CD4-positive, alpha-beta T cell treated with Interleukin-1 beta for 1 hour (primary cell): ENCODE measurements at regions not wholly inside any gene's neighbourhood (a gene's known extent, or its start where the extent isn't known, plus 50 kb on each side); places are given as distances from the start of the nearest gene placed in this dataset.

Experiments
- DNase-seq, 2 donors: peaks; one replicate each; pipeline ENCODE4 v3.0.0-alpha.2; 2020 to 2022

- no peak for DNase-seq
Observed at GRCh38 chr1:83670909-83671565, 327.9 kb downstream of the TTLL7 start.

GRCh38 chr1:83641796-83642443 is 357.0 kb downstream of the TTLL7 start:
- no peak for DNase-seq

- no peak for DNase-seq
Observed at GRCh38 chr1:83641206-83641658, 357.7 kb downstream of the TTLL7 start.

- no peak for DNase-seq
Observed at GRCh38 chr1:83639785-83640184, 359.1 kb downstream of the TTLL7 start.

- no peak for DNase-seq
Observed at GRCh38 chr1:83637586-83637985, 361.3 kb downstream of the TTLL7 start.

GRCh38 chr1:83637009-83637408 is 361.9 kb downstream of the TTLL7 start:
- DNase-seq = no peak

- DNase-seq = no peak
Observed at GRCh38 chr1:83632906-83633305, 366.0 kb downstream of the TTLL7 start.

GRCh38 chr1:83631851-83632250 is 367.1 kb downstream of the TTLL7 start:
- DNase-seq = no peak

GRCh38 chr1:83627045-83627444 is 371.9 kb downstream of the TTLL7 start:
- no peak for DNase-seq

GRCh38 chr1:83626603-83627002 is 372.3 kb downstream of the TTLL7 start:
- no peak for DNase-seq

- DNase-seq = no peak
Observed at GRCh38 chr1:83625646-83626045, 373.3 kb downstream of the TTLL7 start.

- DNase-seq = no peak
Observed at GRCh38 chr1:83620016-83620415, 378.9 kb downstream of the TTLL7 start.

- no peak for DNase-seq
Observed at GRCh38 chr1:83619170-83619896, 379.6 kb downstream of the TTLL7 start.

- DNase-seq = no peak
Observed at GRCh38 chr1:83617883-83618282, 381.0 kb downstream of the TTLL7 start.

- no peak for DNase-seq
Observed at GRCh38 chr1:83615370-83615769, 383.6 kb downstream of the TTLL7 start.

- DNase-seq = no peak
Observed at GRCh38 chr1:83606416-83606955, 392.4 kb downstream of the TTLL7 start.

- no peak for DNase-seq
Observed at GRCh38 chr1:83596331-83596730, 402.6 kb downstream of the TTLL7 start.

- DNase-seq = no peak
Observed at GRCh38 chr1:83593073-83593472, 405.9 kb downstream of the TTLL7 start.

GRCh38 chr1:83588140-83588539 is 410.8 kb downstream of the TTLL7 start:
- no peak for DNase-seq

GRCh38 chr1:83583351-83584014 is 415.4 kb downstream of the TTLL7 start:
- peak; percentile 2 to 22 for DNase-seq

- no peak for DNase-seq
Observed at GRCh38 chr1:83581747-83582146, 417.2 kb downstream of the TTLL7 start.

- DNase-seq = no peak
Observed at GRCh38 chr1:83574791-83575190, 424.1 kb downstream of the TTLL7 start.

- no peak for DNase-seq
Observed at GRCh38 chr1:83573776-83574175, 425.2 kb downstream of the TTLL7 start.
